ENCODE measurements at regions not wholly inside any gene's neighbourhood (a gene's known extent, or its start where the extent isn't known, plus 50 kb on each side); places are given as distances from the start of the nearest gene placed in this dataset.
"Not testable (repeated sequence)": the region's sequence is repeated elsewhere in the genome, so short reads cannot be mapped to it uniquely, and the experiment has no call there.

DNA sequence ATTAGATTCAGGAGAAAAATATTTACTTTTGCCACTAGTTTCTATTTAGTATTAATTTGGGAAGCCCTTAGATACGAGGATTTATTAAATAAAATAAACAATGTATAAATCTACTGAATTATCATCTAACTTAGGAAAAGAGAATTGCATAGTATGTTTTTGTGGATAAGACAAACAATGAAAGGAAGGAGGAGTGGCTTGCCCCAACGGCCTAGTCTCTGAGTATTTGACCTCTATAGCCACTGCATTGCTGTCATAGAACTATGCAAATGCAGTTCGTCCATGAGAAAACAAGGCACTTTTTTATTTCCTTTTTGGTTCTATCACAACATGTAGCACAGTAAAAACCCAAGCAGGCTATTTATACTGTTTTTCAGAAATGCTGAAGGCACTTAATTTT lies 321.2 kb upstream of the CCNH start:
- DNase-seq: no peak
- no peaks in the 10 kb centered on the region for H3K9me3 ChIP-seq (ENCODE audit: control insufficient read depth in 2 of 2, low read length in 2 of 2)
- H3K27me3 ChIP-seq (ENCODE audit: control insufficient read depth, insufficient read depth, low read length): no peaks in the 10 kb centered on the region
- H3K4me3 ChIP-seq (ENCODE audit: low read depth, low read length): no peak overlapping the region
- H3K27ac ChIP-seq (ENCODE audit: insufficient read depth, low read length, poor library complexity, severe bottlenecking): no peak overlapping the region
- no peak overlapping the region for H3K4me3 Mint-ChIP-seq
- no peaks in the 10 kb centered on the region for H3K4me1 ChIP-seq (ENCODE audit: control insufficient read depth, insufficient read depth, low read length, poor library complexity, severe bottlenecking)
- no peak for ATAC-seq (ENCODE audit: low read depth in 2 of 2)
- peaks cover 5% of the 10 kb centered on the region for H3K27me3 Mint-ChIP-seq
- no peaks in the 10 kb centered on the region for H3K36me3 ChIP-seq (ENCODE audit: control insufficient read depth, insufficient read depth, low read length)
- H3K27ac Mint-ChIP-seq: no peak overlapping the region
- H3K9me3 Mint-ChIP-seq: peaks cover 0 to 3% (median 0%) of the 10 kb centered on the region in 7 donors
- H3K4me1 Mint-ChIP-seq: no peaks in the 10 kb centered on the region
- no peaks in the 10 kb centered on the region for H3K36me3 Mint-ChIP-seq

DNA sequence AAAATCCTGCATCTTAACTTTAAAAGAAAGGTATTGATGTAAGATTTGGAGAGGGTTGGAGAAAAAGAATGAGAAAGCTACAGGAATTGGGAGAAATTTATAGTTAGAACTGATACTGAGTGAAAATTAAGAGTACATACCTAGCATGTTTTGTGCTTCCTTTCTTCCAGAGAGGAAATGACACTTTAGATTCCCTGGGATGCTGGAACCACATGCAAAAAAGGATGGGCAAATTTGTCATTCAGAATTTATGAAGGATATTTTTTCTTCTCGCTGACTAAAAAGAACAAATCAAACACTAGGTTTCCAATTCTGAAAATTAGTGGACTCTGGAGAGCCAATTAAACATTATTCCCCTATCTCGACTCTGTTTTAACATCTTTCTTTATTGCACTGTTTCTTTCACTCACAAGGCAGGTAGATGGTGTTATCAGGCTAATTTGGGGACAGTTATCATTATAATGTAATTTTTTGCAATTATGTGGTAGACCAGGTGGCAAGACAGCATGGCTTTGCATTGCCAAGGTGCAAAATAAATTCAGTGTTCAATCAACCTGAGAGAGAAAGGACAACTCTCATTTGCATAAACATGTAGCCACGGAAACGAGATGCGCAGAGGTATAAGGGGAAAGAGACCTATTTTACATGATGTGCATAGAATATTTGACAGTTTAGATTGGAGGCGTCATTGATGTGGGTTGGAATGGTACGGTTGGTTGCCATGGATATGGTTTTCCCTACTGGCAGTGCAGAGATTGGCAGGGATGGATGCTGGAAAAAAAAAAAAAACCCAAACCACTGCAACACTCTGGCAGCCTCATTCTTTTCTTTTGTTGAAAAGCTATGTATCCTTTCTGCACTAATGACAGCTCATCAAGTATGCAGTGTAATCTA lies 320.4 kb upstream of the CCNH start:
- H3K9me3 Mint-ChIP-seq: peaks cover 0 to 3% (median 0%) of the 10 kb centered on the region in 7 donors
- H3K4me1 Mint-ChIP-seq: no peaks in the 10 kb centered on the region
- H3K27me3 ChIP-seq (ENCODE audit: control insufficient read depth, insufficient read depth, low read length): no peaks in the 10 kb centered on the region
- no peaks in the 10 kb centered on the region for H3K9me3 ChIP-seq (ENCODE audit: control insufficient read depth in 2 of 2, low read length in 2 of 2)
- no peaks in the 10 kb centered on the region for H3K36me3 ChIP-seq (ENCODE audit: control insufficient read depth, insufficient read depth, low read length)
- H3K4me1 ChIP-seq (ENCODE audit: control insufficient read depth, insufficient read depth, low read length, poor library complexity, severe bottlenecking): no peaks in the 10 kb centered on the region
- H3K27ac Mint-ChIP-seq: no peak overlapping the region
- no peak for DNase-seq
- peaks cover 5% of the 10 kb centered on the region for H3K27me3 Mint-ChIP-seq
- H3K36me3 Mint-ChIP-seq: no peaks in the 10 kb centered on the region
- no peak overlapping the region for H3K27ac ChIP-seq (ENCODE audit: insufficient read depth, low read length, poor library complexity, severe bottlenecking)
- H3K4me3 Mint-ChIP-seq: no peak overlapping the region
- ATAC-seq (ENCODE audit: low read depth in 2 of 2): no peak
- H3K4me3 ChIP-seq (ENCODE audit: low read depth, low read length): no peak overlapping the region

DNA sequence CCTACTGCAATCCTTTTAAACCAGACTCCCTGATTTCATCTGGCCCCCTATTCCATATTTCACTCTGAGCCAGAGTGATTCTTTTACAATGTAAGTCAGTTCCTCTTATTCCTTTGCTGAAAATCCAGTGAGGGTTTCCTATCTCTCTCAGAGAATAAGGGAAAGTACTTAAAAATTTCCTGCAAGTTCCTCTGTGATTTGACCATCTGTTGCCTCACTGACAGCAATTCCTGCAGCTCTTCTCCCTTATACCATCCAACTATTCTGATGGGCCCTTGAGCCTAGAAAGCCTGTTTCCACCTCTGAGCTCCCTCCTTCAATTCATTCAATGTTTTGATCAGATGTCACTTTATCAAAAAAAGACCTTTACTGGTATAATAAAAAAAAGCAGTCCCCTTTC lies 317.1 kb upstream of the CCNH start:
- Histone ChIP-seq H3K9me3 (ENCODE audit: control insufficient read depth in 2 of 2, low read length in 2 of 2) (no peaks in the 10 kb centered on the region), H3K36me3 (ENCODE audit: control insufficient read depth, insufficient read depth, low read length) (no peaks in the 10 kb centered on the region), H3K27ac (ENCODE audit: insufficient read depth, low read length, poor library complexity, severe bottlenecking) (no peak overlapping the region), H3K4me1 (ENCODE audit: control insufficient read depth, insufficient read depth, low read length, poor library complexity, severe bottlenecking) (no peaks in the 10 kb centered on the region), H3K27me3 (ENCODE audit: control insufficient read depth, insufficient read depth, low read length) (no peaks in the 10 kb centered on the region), H3K4me3 (ENCODE audit: low read depth, low read length) (no peak overlapping the region)
- no peaks in the 10 kb centered on the region for H3K4me1 Mint-ChIP-seq
- H3K36me3 Mint-ChIP-seq: no peaks in the 10 kb centered on the region
- no peak overlapping the region for H3K4me3 Mint-ChIP-seq
- DNase-seq (no peak), ATAC-seq (ENCODE audit: low read depth in 2 of 2) (no peak)
- peaks cover 0 to 3% (median 0%) of the 10 kb centered on the region in 7 donors for H3K9me3 Mint-ChIP-seq
- H3K27me3 Mint-ChIP-seq: peaks cover 5% of the 10 kb centered on the region
- H3K27ac Mint-ChIP-seq: no peak overlapping the region

DNA sequence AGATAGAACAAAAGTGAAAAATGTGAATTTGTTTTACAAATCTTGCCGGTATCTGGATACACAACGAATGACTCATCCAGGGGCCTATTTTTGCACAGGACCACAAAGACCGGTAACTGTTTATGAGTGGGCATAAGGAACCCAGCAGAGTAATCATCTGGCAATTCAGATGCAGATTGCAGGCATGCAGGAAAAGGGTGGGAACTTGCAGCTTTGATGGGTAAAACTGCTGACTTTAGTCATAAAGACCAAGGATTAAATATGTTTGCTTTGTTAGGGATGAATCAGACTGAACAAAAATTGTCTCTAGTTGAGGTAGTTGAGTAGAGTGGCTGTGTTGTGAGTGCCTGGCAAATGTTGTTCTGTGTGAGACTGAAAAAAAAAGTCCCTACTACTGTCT lies 309.6 kb upstream of the CCNH start:
- H3K4me1 ChIP-seq (ENCODE audit: control insufficient read depth, insufficient read depth, low read length, poor library complexity, severe bottlenecking): no peaks in the 10 kb centered on the region
- no peaks in the 10 kb centered on the region for H3K36me3 Mint-ChIP-seq
- H3K27ac Mint-ChIP-seq: no peak overlapping the region
- H3K36me3 ChIP-seq (ENCODE audit: control insufficient read depth, insufficient read depth, low read length): no peaks in the 10 kb centered on the region
- no peak overlapping the region for H3K4me3 ChIP-seq (ENCODE audit: low read depth, low read length)
- DNase-seq (no peak), ATAC-seq (ENCODE audit: low read depth in 2 of 2) (no peak)
- no peak overlapping the region for H3K4me3 Mint-ChIP-seq
- H3K27ac ChIP-seq (ENCODE audit: insufficient read depth, low read length, poor library complexity, severe bottlenecking): no peak overlapping the region
- no peaks in the 10 kb centered on the region for H3K4me1 Mint-ChIP-seq
- no peaks in the 10 kb centered on the region for H3K27me3 ChIP-seq (ENCODE audit: control insufficient read depth, insufficient read depth, low read length)
- peaks cover 0 to 7% (median 1%) of the 10 kb centered on the region in 7 donors for H3K9me3 Mint-ChIP-seq
- H3K9me3 ChIP-seq (ENCODE audit: control insufficient read depth in 2 of 2, low read length in 2 of 2): no peaks in the 10 kb centered on the region
- no peaks in the 10 kb centered on the region for H3K27me3 Mint-ChIP-seq

DNA sequence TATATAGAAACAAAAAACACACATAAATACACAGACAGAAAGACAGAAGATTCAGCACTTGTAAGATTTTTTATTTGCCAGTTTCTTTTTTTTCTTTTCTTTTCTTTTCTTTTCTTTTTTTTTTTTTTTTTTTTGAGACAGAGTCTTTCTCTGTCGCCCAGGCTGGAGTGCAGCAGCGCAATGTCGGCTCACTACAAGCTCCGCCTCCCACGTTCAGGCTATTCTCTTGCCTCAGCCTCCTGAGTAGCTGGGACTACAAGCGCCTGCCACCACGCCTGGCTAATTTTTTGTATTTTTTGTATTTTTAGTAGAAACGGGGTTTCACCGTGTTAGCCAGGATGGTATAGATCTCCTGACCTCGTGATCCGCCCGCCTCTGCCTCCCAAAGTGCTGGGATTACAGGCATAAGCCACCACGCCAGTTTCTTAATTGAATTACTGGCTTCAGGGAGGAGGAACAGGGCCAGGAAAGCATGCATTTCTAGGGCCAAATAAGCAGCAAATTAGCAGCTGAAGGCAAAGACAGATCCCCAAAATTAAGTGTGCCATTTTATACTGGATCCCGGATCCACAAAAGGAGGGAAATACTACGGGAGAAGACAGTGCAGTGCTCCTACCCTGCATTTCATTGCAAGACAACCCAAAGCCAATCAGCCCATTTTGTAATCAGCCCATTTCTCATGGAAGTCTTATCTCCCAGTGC lies 305.6 kb upstream of the CCNH start:
- H3K27ac ChIP-seq (ENCODE audit: insufficient read depth, low read length, poor library complexity, severe bottlenecking); H3K36me3 Mint-ChIP-seq; H3K4me1 ChIP-seq (ENCODE audit: control insufficient read depth, insufficient read depth, low read length, poor library complexity, severe bottlenecking); DNase-seq; H3K27me3 ChIP-seq (ENCODE audit: control insufficient read depth, insufficient read depth, low read length); H3K27ac Mint-ChIP-seq; H3K27me3 Mint-ChIP-seq; H3K9me3 Mint-ChIP-seq; H3K4me3 Mint-ChIP-seq; H3K4me1 Mint-ChIP-seq; ATAC-seq (ENCODE audit: low read depth in 2 of 2); H3K36me3 ChIP-seq (ENCODE audit: control insufficient read depth, insufficient read depth, low read length); H3K9me3 ChIP-seq (ENCODE audit: control insufficient read depth in 2 of 2, low read length in 2 of 2); H3K4me3 ChIP-seq (ENCODE audit: low read depth, low read length): not testable (repeated sequence)

DNA sequence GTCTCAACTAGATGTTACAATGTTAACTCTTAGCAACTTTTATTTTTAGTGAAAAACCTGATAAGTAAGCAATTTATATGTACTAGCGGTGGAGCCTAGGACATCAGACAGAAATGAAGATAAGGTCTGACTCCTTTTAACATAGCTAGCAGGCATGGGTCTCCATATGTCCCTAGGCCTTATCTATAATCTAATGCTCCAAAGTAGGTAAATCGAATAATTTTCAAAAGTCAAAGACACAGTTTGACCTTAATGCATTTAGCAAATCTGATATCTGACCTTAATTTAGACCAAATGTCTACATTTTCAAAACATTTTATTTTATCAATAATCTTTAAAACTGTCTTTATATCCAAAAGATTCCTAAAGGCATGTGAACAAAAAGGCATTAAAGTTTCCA lies 305.0 kb upstream of the CCNH start:
- Mint-ChIP-seq H3K27me3 (no peaks in the 10 kb centered on the region), H3K36me3 (no peaks in the 10 kb centered on the region), H3K27ac (no peak overlapping the region), H3K9me3 (peaks cover 0 to 7% (median 1%) of the 10 kb centered on the region in 7 donors), H3K4me3 (no peak overlapping the region), H3K4me1 (no peaks in the 10 kb centered on the region)
- Histone ChIP-seq H3K9me3 (ENCODE audit: control insufficient read depth in 2 of 2, low read length in 2 of 2) (no peaks in the 10 kb centered on the region), H3K27me3 (ENCODE audit: control insufficient read depth, insufficient read depth, low read length) (no peaks in the 10 kb centered on the region), H3K4me1 (ENCODE audit: control insufficient read depth, insufficient read depth, low read length, poor library complexity, severe bottlenecking) (no peaks in the 10 kb centered on the region), H3K4me3 (ENCODE audit: low read depth, low read length) (no peak overlapping the region), H3K36me3 (ENCODE audit: control insufficient read depth, insufficient read depth, low read length) (no peaks in the 10 kb centered on the region), H3K27ac (ENCODE audit: insufficient read depth, low read length, poor library complexity, severe bottlenecking) (no peak overlapping the region)
- ATAC-seq (ENCODE audit: low read depth in 2 of 2): no peak
- no peak for DNase-seq

DNA sequence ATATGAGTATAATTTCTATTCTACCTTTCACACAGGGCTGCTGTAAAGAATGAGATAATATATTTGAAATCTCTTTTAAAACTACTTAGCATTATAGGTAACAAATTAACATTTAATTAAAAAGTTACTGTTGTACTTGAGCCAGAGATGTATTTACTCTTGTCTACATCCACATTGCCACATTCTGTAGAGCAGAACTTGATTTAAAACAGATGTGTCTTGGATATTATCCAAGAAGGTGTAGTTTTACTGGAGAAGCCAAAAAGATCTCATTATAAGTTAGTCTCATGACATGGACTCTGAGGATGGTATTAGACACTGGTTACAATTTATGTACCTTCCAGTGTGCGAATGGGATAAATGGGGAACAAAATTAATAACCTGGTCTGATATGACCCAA lies 293.1 kb upstream of the CCNH start:
- Histone ChIP-seq H3K4me3 (ENCODE audit: low read depth, low read length) (no peak overlapping the region), H3K27ac (ENCODE audit: insufficient read depth, low read length, poor library complexity, severe bottlenecking) (no peak overlapping the region), H3K36me3 (ENCODE audit: control insufficient read depth, insufficient read depth, low read length) (no peaks in the 10 kb centered on the region), H3K9me3 (ENCODE audit: control insufficient read depth in 2 of 2, low read length in 2 of 2) (no peaks in the 10 kb centered on the region), H3K27me3 (ENCODE audit: control insufficient read depth, insufficient read depth, low read length) (no peaks in the 10 kb centered on the region), H3K4me1 (ENCODE audit: control insufficient read depth, insufficient read depth, low read length, poor library complexity, severe bottlenecking) (no peaks in the 10 kb centered on the region)
- H3K4me1 Mint-ChIP-seq: no peaks in the 10 kb centered on the region
- no peak overlapping the region for H3K4me3 Mint-ChIP-seq
- DNase-seq (no peak), ATAC-seq (ENCODE audit: low read depth in 2 of 2) (no peak)
- no peaks in the 10 kb centered on the region for H3K36me3 Mint-ChIP-seq
- H3K9me3 Mint-ChIP-seq: peaks cover 0 to 1% (median 0%) of the 10 kb centered on the region in 7 donors
- H3K27ac Mint-ChIP-seq: no peak overlapping the region
- no peaks in the 10 kb centered on the region for H3K27me3 Mint-ChIP-seq

DNA sequence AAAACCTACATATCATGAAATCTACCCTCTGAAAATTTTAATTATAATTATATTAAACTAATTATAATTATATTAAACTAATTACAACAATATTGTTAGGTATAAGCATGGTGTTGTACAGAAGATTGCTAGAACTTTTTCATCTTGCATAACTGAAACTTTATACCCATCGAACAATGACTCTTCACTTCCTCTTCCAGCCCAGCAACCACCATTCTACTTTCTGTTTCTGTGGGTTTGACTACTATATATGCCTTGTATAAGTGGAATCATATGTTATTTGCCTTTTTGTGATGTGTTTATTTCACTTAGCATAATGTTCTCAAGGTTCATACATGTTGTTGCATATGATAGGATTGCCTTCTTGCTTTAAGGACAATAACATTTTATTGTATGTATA lies 274.2 kb upstream of the CCNH start:
- no peak overlapping the region for H3K4me3 Mint-ChIP-seq
- Histone ChIP-seq H3K4me3 (ENCODE audit: low read depth, low read length) (no peak overlapping the region), H3K36me3 (ENCODE audit: control insufficient read depth, insufficient read depth, low read length) (no peaks in the 10 kb centered on the region), H3K9me3 (ENCODE audit: control insufficient read depth in 2 of 2, low read length in 2 of 2) (no peaks in the 10 kb centered on the region), H3K27ac (ENCODE audit: insufficient read depth, low read length, poor library complexity, severe bottlenecking) (no peak overlapping the region), H3K4me1 (ENCODE audit: control insufficient read depth, insufficient read depth, low read length, poor library complexity, severe bottlenecking) (no peaks in the 10 kb centered on the region), H3K27me3 (ENCODE audit: control insufficient read depth, insufficient read depth, low read length) (no peaks in the 10 kb centered on the region)
- ATAC-seq (ENCODE audit: low read depth in 2 of 2) (no peak), DNase-seq (peak in 1 of 3 donors; percentile 6)
- peaks cover 4% of the 10 kb centered on the region for H3K27me3 Mint-ChIP-seq
- no peaks in the 10 kb centered on the region for H3K4me1 Mint-ChIP-seq
- H3K36me3 Mint-ChIP-seq: no peaks in the 10 kb centered on the region
- peaks cover 0 to 13% (median 5%) of the 10 kb centered on the region in 7 donors for H3K9me3 Mint-ChIP-seq
- no peak overlapping the region for H3K27ac Mint-ChIP-seq
